Transverse colon (tissue), 3 donors: ENCODE measurements at regions not wholly inside any gene's neighbourhood (a gene's known extent, or its start where the extent isn't known, plus 50 kb on each side); places are given as distances from the start of the nearest gene placed in this dataset.

Experiments
- CTCF ChIP-seq, 5 experiments: fragments of 200-600 bp in 3 of 5; fragments of 450-650 bp in 2 of 5; sonication (generic) in 3 of 5; IDR thresholded peaks; 1 replicate in 2 of 5; 2 replicates in 3 of 5; pipeline ENCODE4 v1.5.1; 2016 to 2017; ENCODE audit warnings: antibody characterized with exemption in 5 of 5, inconsistent platforms in 3 of 5, mild to moderate bottlenecking in 2 of 5, moderate library complexity in 1 of 5
- POLR2A ChIP-seq: fragments of 450-650 bp; IDR thresholded peaks from one replicate; pipeline ENCODE4 v1.6.1; 2016; ENCODE audit warnings: antibody characterized with exemption, mild to moderate bottlenecking, moderate library complexity

DNA sequence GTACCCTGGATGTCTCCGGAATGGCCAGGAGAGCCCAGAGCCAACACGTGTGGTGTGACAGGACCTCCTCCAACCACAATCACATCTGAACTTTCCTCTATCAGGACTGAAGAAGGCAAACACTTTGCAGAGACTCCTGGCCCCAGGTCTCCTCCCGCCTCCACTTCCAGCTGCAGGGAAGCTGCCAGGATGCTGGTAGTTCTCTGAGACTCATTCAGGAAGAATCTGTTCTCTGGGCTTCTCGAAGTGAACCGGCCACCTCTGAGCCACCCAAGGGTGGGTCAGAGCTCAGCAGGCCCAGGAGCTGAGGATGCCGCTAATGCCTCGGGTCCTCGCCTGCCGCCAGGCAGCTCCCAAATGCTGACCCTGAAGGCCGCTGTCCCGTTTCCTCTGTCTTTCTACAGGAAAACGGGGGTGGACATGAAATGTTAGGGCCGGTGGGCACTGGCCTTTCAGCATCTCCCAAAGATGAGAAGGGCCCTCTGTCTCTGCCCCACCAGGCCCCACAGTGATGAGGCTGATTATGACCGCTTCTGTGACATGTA, 789.9 kb downstream of the BRD1 start:
- no peak for TF ChIP-seq CTCF (IDR thresholded peaks at IDR 0.05)
- no peak for TF ChIP-seq POLR2A
